Endothelial cell of umbilical vein (primary cell): ENCODE measurements at regions not wholly inside any gene's neighbourhood (a gene's known extent, or its start where the extent isn't known, plus 50 kb on each side); places are given as distances from the start of the nearest gene placed in this dataset.

Experiments used
- BruUV-seq: library from RNA; stranded (reverse); fragments of 400-500 nt; replicated peaks from 2 replicates; lab custom pipeline; 2021; lab: Mats Ljungman, UMichigan
- CTCF ChIA-PET: fragments of 300-600, 350-600 bp; sonication (Branson Sonifier 250); formaldehyde crosslinking; loops from one replicate; lab custom pipeline; 2021; ENCODE audit warnings: antibody characterized with exemption, inconsistent platforms; lab: Charles Lee
- POLR2A ChIA-PET: fragments of 300-600, 350-600 bp; sonication (Branson Sonifier 250); formaldehyde crosslinking; loops from one replicate; lab custom pipeline; 2021; ENCODE audit warnings: antibody characterized with exemption, inconsistent platforms; lab: Charles Lee
- DNase-seq: peaks from one replicate; pipeline ENCODE4 v3.0.0-alpha.2; 2011; ENCODE audit warnings: low read depth, low spot score
- FAIRE-seq: peaks from 2 replicates; lab custom pipeline; 2011; peaks lifted over from hg19 to GRCh38; lab: Jason Lieb, UNC
- H2AFZ ChIP-seq: 2 replicates; pipeline ENCODE4 v1.6.0; 2012; ENCODE audit warnings: low read depth, low read length, control low read depth, inconsistent platforms
- H3K27ac ChIP-seq: 2 replicates; pipeline ENCODE4 v1.5.1; 2011; ENCODE audit warnings: low read depth, mild to moderate bottlenecking, control low read depth, low read length, moderate library complexity; ENCODE audit not compliant: insufficient read depth
- H3K27me3 ChIP-seq, 2 experiments: 2 replicates each; pipeline versions ENCODE4 v1.6.0 to v1.6.1; 2011; ENCODE audit warnings: low read length in 2 of 2, mixed read lengths in 1 of 2; ENCODE audit not compliant: control insufficient read depth in 2 of 2, insufficient read depth in 2 of 2
- H3K36me3 ChIP-seq, 2 experiments: 2 replicates in 1 of 2; 3 replicates in 1 of 2; pipeline ENCODE4 v1.5.1; 2011; ENCODE audit warnings: low read length in 2 of 2, mild to moderate bottlenecking in 1 of 2, moderate library complexity in 1 of 2; ENCODE audit not compliant: control insufficient read depth in 2 of 2, insufficient read depth in 2 of 2; ENCODE audit errors: extremely low read depth in 1 of 2
- H3K4me1 ChIP-seq: 3 replicates; pipeline ENCODE4 v1.5.1; 2011; ENCODE audit warnings: mild to moderate bottlenecking, low read length; ENCODE audit not compliant: control insufficient read depth, insufficient read depth; ENCODE audit errors: extremely low read depth
- H3K4me2 ChIP-seq: 2 replicates; pipeline ENCODE4 v1.6.1; 2011; ENCODE audit warnings: low read length, control low read depth, mixed read lengths; ENCODE audit not compliant: insufficient read depth
- H3K4me3 ChIP-seq, 3 experiments: fragments of 200-600 bp in 1 of 3; sonication (generic), shearing (Covaris generic) in 1 of 3; replicated peaks in 1 of 3; 2 replicates each; pipeline ENCODE4 v1.5.1; 2011 to 2016; ENCODE audit warnings: control low read depth in 3 of 3, low read length in 3 of 3, mild to moderate bottlenecking in 2 of 3, inconsistent platforms in 1 of 3, low read depth in 1 of 3, moderate library complexity in 1 of 3; ENCODE audit not compliant: insufficient read depth in 1 of 3
- H3K79me2 ChIP-seq: 2 replicates; pipeline ENCODE4 v1.6.0; 2012; ENCODE audit warnings: low read length, inconsistent platforms; ENCODE audit not compliant: control insufficient read depth, insufficient read depth
- H3K9ac ChIP-seq: replicated peaks from 2 replicates; pipeline ENCODE3; 2011; ENCODE audit warnings: low read length, control low read depth; ENCODE audit not compliant: insufficient read depth; ENCODE audit errors: extremely low read depth
- H3K9me1 ChIP-seq: replicated peaks from 3 replicates; pipeline ENCODE4 v1.6.0; 2011; ENCODE audit warnings: mild to moderate bottlenecking, low read length; ENCODE audit not compliant: control insufficient read depth, insufficient read depth; ENCODE audit errors: extremely low read depth
- H3K9me3 ChIP-seq: replicated peaks from 2 replicates; pipeline ENCODE4 v1.5.1; 2012; ENCODE audit warnings: low read length, inconsistent platforms; ENCODE audit not compliant: control insufficient read depth, insufficient read depth
- H4K20me1 ChIP-seq: replicated peaks from 2 replicates; pipeline ENCODE3; 2011; ENCODE audit warnings: mild to moderate bottlenecking, low read length; ENCODE audit not compliant: control insufficient read depth, insufficient read depth; ENCODE audit errors: extremely low read depth
- CTCF ChIP-seq, 2 donors: IDR thresholded peaks; 1 replicate in 1 of 2; 2 replicates in 1 of 2; pipeline ENCODE4 v1.5.1; 2011; ENCODE audit warnings: low read length in 2 of 2, mild to moderate bottlenecking in 2 of 2, moderate library complexity in 2 of 2, control low read depth in 1 of 2, inconsistent platforms in 1 of 2, low read depth in 1 of 2; ENCODE audit not compliant: insufficient read depth in 1 of 2; ENCODE audit errors: extremely low read depth in 1 of 2
- EZH2 ChIP-seq: IDR thresholded peaks from 2 replicates; pipeline ENCODE4 v1.6.1; 2012; ENCODE audit warnings: borderline replicate concordance, low read depth, mild to moderate bottlenecking, moderate library complexity, low read length, inconsistent platforms; ENCODE audit not compliant: severe bottlenecking
- FOS ChIP-seq: IDR thresholded peaks from 2 replicates; pipeline ENCODE4 v1.6.1; 2011; ENCODE audit warnings: mild to moderate bottlenecking, low read length, moderate library complexity, borderline replicate concordance; ENCODE audit not compliant: insufficient read depth
- GATA2 ChIP-seq: IDR thresholded peaks from 2 replicates; pipeline ENCODE4 v1.7.0; 2011; ENCODE audit warnings: low read depth, mild to moderate bottlenecking, moderate library complexity, mixed read lengths, low read length; ENCODE audit not compliant: insufficient read length, insufficient read depth
- JUN ChIP-seq: IDR thresholded peaks from 2 replicates; pipeline ENCODE4 v1.6.1; 2011; ENCODE audit warnings: borderline replicate concordance, low read depth; ENCODE audit not compliant: insufficient read length, insufficient read depth
- MAX ChIP-seq: IDR thresholded peaks from 2 replicates; pipeline ENCODE4 v1.6.1; 2011; ENCODE audit not compliant: insufficient read depth, insufficient read length
- MYC ChIP-seq: IDR thresholded peaks from one replicate; pipeline ENCODE4 v1.6.1; 2011; ENCODE audit warnings: mild to moderate bottlenecking, low read depth, low read length
- POLR2A ChIP-seq: IDR thresholded peaks from 2 replicates; pipeline ENCODE4 v1.6.1; 2012; ENCODE audit warnings: low read depth, mild to moderate bottlenecking, control low read depth, low read length
- POLR2AphosphoS5 ChIP-seq: IDR thresholded peaks from 2 replicates; pipeline ENCODE4 v1.6.1; 2012; ENCODE audit warnings: low read depth, mild to moderate bottlenecking, control low read depth, low read length, moderate library complexity; ENCODE audit not compliant: insufficient read depth
- dilution Hi-C: fragments of 300-500 bp; cut with MboI; formaldehyde crosslinking; loops from one replicate; pipeline ENCODE4 v1.15.0; 2019; ENCODE audit warnings: low sequenced_read_pairs; ENCODE audit not compliant: extremely low pct_ligation_motif_present
- intact Hi-C: fragments of 100-400 bp; cut with micrococcal nuclease; formaldehyde crosslinking; loops from one replicate; pipeline ENCODE4 v1.10.0; 2022

- Histone ChIP-seq H3K9ac (no peak overlapping the region), H3K4me3 (no peak overlapping the region), H3K27me3 (no peaks in the 10 kb centered on the region), H3K9me3 (peaks cover 7% of the 10 kb centered on the region), H3K9me1 (no peaks in the 10 kb centered on the region), H3K79me2 (no peaks in the 10 kb centered on the region), H3K36me3 (no peaks in the 10 kb centered on the region), H3K4me2 (no peak overlapping the region), H2AFZ (no peak overlapping the region), H4K20me1 (no peaks in the 10 kb centered on the region), H3K27ac (no peak overlapping the region), H3K4me1 (no peaks in the 10 kb centered on the region)
- TF ChIP-seq EZH2 (no peak), POLR2AphosphoS5 (no peak), MAX (no peak), CTCF (IDR thresholded peaks at IDR 0.05; ENCODE audit: extremely low read depth in 1 of 2, insufficient read depth in 1 of 2, low read depth in 1 of 2, low read length in 2 of 2) (no peak), FOS (no peak), MYC (no peak), JUN (no peak), POLR2A (no peak), GATA2 (no peak)
- no peak for FAIRE-seq
- intact Hi-C loops = no loop called here
- DNase-seq = no peak
- dilution Hi-C loops = no loop called here
- BruUV-seq = no TSS peak
- POLR2A ChIA-PET = no interaction called here
- CTCF ChIA-PET = no interaction called here
Observed at GRCh38 chr10:1942478-1942877, 205.2 kb upstream of the ADARB2 start.
